ENCODE measurements at regions not wholly inside any gene's neighbourhood (a gene's known extent, or its start where the extent isn't known, plus 50 kb on each side); places are given as distances from the start of the nearest gene placed in this dataset.

GRCh38 chr12:92469837-92470236, 233.0 kb upstream of the PLEKHG7 start:
- TF ChIP-seq POLR2A (IDR thresholded peaks at IDR 0.05) (no peak), CTCF (IDR thresholded peaks at IDR 0.05) (no peak)
- no peaks in the 10 kb centered on the region for H3K36me3 ChIP-seq
- H3K4me3 ChIP-seq (replicated peaks in 1 of 3): no peak overlapping the region
- no peaks in the 10 kb centered on the region for H3K9me3 ChIP-seq
- H3K4me1 ChIP-seq: peaks cover 0 to 16% of the 10 kb centered on the region in 2 donors
- intact Hi-C loops (cut with DNase I): no loop called here
- H3K27ac ChIP-seq: no peak overlapping the region
- peak; percentile 34 to 56 for DNase-seq
- H3K27me3 ChIP-seq: no peaks in the 10 kb centered on the region
- WGBS, 2 donors: 42 to 47% methylated on average over 6 of the region's 6 CpGs

- TF ChIP-seq CTCF (IDR thresholded peaks at IDR 0.05) (no peak), POLR2A (IDR thresholded peaks at IDR 0.05) (no peak)
- Histone ChIP-seq H3K4me3 (replicated peaks in 1 of 3) (no peak overlapping the region), H3K4me1 (peaks cover 0 to 20% of the 10 kb centered on the region in 2 donors), H3K36me3 (no peaks in the 10 kb centered on the region), H3K9me3 (no peaks in the 10 kb centered on the region), H3K27me3 (no peaks in the 10 kb centered on the region), H3K27ac (no peak overlapping the region)
- no peak for DNase-seq
- intact Hi-C loops (cut with DNase I): no loop called here
- 96 to 97% methylated on average over 8 of the region's 8 CpGs for WGBS, 2 donors
Measured at GRCh38 chr12:92468358-92469020, 234.3 kb upstream of the PLEKHG7 start.

- no peaks in the 10 kb centered on the region for H3K36me3 ChIP-seq
- 54 to 69% methylated on average over 1 of the region's 1 CpG for WGBS, 2 donors
- H3K4me1 ChIP-seq: peaks cover 0 to 20% of the 10 kb centered on the region in 2 donors
- TF ChIP-seq POLR2A (IDR thresholded peaks at IDR 0.05): no peak
- TF ChIP-seq CTCF (IDR thresholded peaks at IDR 0.05): no peak
- no peak overlapping the region for H3K27ac ChIP-seq
- H3K4me3 ChIP-seq (replicated peaks in 1 of 3): no peak overlapping the region
- intact Hi-C loops (cut with DNase I): no loop called here
- H3K9me3 ChIP-seq: no peaks in the 10 kb centered on the region
- no peak for DNase-seq
- no peaks in the 10 kb centered on the region for H3K27me3 ChIP-seq
Measured at GRCh38 chr12:92467886-92468285, 234.9 kb upstream of the PLEKHG7 start.

- Histone ChIP-seq H3K4me3 (replicated peaks in 1 of 3) (no peak overlapping the region), H3K27me3 (no peaks in the 10 kb centered on the region), H3K9me3 (no peaks in the 10 kb centered on the region), H3K27ac (no peak overlapping the region), H3K36me3 (no peaks in the 10 kb centered on the region), H3K4me1 (peaks cover 0 to 20% of the 10 kb centered on the region in 2 donors)
- TF ChIP-seq POLR2A (IDR thresholded peaks at IDR 0.05) (no peak), CTCF (IDR thresholded peaks at IDR 0.05) (no peak)
- no peak for DNase-seq
- 70 to 81% methylated on average over 13 of the region's 13 CpGs for WGBS, 2 donors
- intact Hi-C loops (cut with DNase I): no loop called here
Measured at GRCh38 chr12:92466391-92467305, 236.1 kb upstream of the PLEKHG7 start.

GRCh38 chr12:92465786-92466295, 236.9 kb upstream of the PLEKHG7 start:
- no peak for DNase-seq
- TF ChIP-seq CTCF (IDR thresholded peaks at IDR 0.05): no peak
- TF ChIP-seq POLR2A (IDR thresholded peaks at IDR 0.05): no peak
- intact Hi-C loops (cut with DNase I): no loop called here
- Histone ChIP-seq H3K4me1 (peaks cover 0 to 20% of the 10 kb centered on the region in 2 donors), H3K4me3 (replicated peaks in 1 of 3) (no peak overlapping the region), H3K27ac (peak overlapping the region in 1 of 3 donors; percentile 21), H3K36me3 (no peaks in the 10 kb centered on the region), H3K27me3 (no peaks in the 10 kb centered on the region), H3K9me3 (no peaks in the 10 kb centered on the region)
- whole genome bisulfite sequencing, 2 donors: 93 to 97% methylated on average over 9 of the region's 9 CpGs

Data from thyroid gland (tissue), 4 donors.